Femur (tissue), 1 donor: ENCODE measurements at regions not wholly inside any gene's neighbourhood (a gene's known extent, or its start where the extent isn't known, plus 50 kb on each side); places are given as distances from the start of the nearest gene placed in this dataset.

Experiments
- DNase-seq: peaks from one replicate; pipeline ENCODE4 v3.0.0-alpha.2; 2017

GRCh38 chr13:85068231-85068630 is 731.0 kb downstream of the SLITRK6 start:
- no peak for DNase-seq

DNA sequence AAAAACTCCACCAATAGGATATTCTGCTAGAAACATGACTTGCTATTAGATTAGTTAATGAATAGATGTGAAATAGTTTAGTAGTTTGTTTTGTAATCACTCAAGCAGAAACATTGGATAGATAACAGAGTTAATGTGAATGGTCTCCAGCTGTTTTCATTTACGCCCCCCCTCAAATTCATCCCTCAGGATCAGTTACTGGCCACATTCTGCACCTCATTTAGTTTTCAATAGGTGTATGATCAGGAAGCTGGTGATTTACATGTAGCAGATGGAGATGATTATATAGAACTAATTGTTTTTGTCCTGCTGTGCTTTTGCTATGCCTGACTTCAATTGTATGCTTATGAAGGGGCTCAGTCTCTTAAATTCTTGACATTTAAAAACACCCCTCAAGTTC is 759.0 kb downstream of the SLITRK6 start:
- no peak for DNase-seq

DNA sequence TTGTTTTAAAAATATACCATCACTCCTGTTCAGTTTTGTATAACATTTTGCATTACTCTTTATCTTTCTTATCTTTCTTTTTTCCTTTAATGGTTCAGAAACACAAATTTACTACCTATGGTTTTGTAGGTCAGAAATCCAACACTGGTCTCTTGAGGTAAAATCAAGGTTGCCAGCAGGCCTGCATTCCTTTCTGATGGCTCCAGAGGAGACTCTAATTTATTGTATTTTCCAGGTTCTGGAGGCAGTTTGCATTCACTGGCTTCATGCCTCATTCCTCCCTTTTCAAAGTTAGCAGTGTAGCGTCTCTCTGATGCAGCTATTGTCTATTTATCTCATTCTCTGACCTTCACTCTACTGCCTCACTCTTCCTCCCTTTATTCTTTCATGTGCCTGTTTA is 767.4 kb downstream of the SLITRK6 start:
- DNase-seq: no peak

DNA sequence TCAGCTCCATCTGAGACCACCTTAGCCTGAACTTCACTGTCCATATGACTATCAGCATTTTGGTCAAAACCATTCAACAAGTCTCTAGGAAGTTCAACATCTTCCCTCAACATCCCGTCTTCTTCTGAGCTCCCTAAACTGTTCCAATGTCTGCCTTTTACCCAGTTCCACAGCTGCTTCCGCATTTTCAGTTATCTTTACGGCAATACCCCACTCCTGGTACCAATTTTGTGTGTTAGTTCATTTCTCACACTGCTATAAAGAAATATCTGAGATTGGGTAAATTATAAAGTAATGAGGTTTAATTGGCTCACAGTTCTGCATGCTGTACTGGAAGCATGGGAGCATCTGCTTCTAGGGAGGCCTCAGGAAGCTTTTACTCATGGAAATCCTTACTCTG is 771.2 kb downstream of the SLITRK6 start:
- DNase-seq: no peak

GRCh38 chr13:85019121-85019520 is 780.1 kb downstream of the SLITRK6 start:
- DNase-seq: no peak

DNA sequence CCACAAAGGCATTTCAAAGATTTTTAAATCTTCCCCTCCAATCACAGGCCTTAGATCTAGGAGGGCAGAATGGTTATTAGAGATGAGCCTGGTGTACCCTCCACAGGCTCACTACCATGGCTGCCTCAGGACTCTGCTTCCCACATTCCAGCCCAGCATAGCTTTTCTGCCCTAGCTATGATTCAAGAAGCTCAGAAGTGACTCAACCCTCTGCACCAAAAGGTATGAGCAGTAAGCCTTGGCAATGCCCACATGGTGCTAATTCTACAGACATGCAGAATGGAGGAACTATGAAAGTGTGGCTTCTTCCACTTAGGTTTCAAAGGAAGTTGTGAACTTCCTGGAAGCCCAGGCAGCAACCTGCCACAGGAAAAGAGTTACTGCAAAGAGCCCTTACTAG is 786.2 kb downstream of the SLITRK6 start:
- no peak for DNase-seq

GRCh38 chr13:85009447-85009846 is 789.8 kb downstream of the SLITRK6 start:
- DNase-seq: no peak

DNA sequence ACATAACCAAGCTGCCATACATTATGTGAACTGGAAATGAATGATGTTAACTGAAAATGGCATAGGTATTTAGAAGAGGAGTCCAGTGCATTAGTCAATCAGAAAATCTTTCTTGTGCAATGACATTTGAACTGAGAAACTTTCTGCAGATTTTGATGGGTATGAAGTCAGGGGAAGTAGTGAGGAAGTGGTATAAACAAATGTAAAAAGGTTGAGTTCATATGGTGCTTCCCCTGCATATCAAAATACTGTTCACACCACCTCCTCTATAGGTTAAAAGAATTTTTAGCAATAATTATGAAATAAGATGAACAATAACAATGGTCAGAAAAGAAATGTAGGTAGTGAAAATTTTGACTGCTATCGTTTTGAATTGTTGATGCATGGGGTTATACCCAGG is 800.0 kb downstream of the SLITRK6 start:
- DNase-seq: no peak

- DNase-seq: no peak
These were observed 800.5 kb downstream of the SLITRK6 start for GRCh38 chr13:84998681-84999080.

- no peak for DNase-seq
These were observed 801.4 kb downstream of the SLITRK6 start for GRCh38 chr13:84997858-84998257.

- DNase-seq: no peak
These were observed 804.6 kb downstream of the SLITRK6 start for GRCh38 chr13:84994582-84994981.

GRCh38 chr13:84985860-84986259 is 813.4 kb downstream of the SLITRK6 start:
- DNase-seq: no peak

- no peak for DNase-seq
These were observed 815.9 kb downstream of the SLITRK6 start for GRCh38 chr13:84983321-84983720.

GRCh38 chr13:84980571-84980970 is 818.6 kb downstream of the SLITRK6 start:
- no peak for DNase-seq

DNA sequence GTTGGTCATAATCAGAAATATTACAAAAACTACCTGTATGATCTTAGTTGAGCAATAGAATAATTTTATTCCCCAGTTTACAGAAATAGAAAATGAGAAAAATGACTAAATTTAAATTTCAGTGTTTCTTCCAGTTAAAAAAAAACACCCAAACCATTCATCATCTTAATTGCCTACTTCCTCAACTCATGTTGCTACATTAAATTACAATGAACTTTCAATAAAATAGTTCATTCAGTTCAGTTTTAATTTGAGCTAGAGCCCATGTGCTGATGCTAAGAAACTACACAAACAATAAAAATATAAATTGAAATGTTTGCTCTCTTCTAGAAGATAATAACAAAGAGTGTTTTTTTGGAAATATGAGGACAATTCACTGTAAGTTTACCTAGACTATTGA is 820.4 kb downstream of the SLITRK6 start:
- no peak for DNase-seq

GRCh38 chr13:84973661-84974060 is 825.6 kb downstream of the SLITRK6 start:
- no peak for DNase-seq

- DNase-seq: no peak
These were observed 826.3 kb downstream of the SLITRK6 start for GRCh38 chr13:84972907-84973306.

GRCh38 chr13:84962849-84963248 is 836.4 kb downstream of the SLITRK6 start:
- no peak for DNase-seq

DNA sequence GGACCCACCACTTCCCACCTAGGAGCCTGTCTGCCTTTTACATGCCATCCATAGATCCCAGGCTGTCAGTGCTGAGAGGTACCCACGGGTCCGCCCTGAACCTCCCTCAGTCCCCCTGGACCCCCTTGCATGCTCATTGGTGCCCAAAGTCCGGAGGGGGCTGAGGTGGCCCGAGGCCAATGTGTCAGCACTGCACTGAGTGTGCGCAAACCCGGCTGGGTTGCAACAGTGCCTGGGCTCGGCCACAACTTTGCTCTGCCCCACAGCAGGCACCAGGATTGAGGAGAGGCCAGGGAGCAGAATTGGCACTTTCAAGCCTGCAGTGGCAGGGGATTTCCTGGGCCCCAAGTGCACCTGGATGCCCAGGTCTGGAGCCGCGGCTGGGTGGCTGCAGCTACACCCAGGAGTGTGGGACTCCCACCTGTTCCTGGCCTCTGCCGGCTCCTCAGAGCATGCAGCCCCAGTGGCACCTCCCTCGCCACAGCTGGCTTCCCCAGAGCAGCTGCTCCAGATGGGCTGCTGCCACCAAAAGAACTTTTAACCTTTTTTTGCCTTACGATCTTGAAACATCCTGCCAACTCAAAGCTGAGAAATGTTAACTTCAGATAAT is 837.0 kb downstream of the SLITRK6 start:
- no peak for DNase-seq

- DNase-seq: no peak
These were observed 838.2 kb downstream of the SLITRK6 start for GRCh38 chr13:84961023-84961422.

- DNase-seq: no peak
These were observed 839.4 kb downstream of the SLITRK6 start for GRCh38 chr13:84959818-84960217.

GRCh38 chr13:84954636-84955035 is 844.6 kb downstream of the SLITRK6 start:
- DNase-seq: no peak

DNA sequence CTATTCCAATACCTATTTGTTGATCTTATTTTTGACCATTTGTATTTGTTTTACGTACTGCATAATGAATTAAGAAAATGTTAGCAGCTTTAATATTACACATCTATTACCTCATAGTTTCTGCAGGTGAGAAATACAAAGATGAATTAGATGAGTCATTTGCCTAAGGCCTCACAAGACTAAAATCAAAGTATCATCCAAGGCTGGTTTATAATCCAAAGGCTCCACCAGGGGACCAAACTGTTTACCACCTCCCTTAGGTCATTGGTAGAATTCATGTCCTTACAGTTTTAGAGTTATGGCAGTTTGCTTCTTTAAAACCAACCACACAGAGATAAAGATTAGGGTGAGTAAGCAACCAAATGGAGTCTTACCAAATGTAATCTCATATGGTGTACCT is 848.1 kb downstream of the SLITRK6 start:
- DNase-seq: no peak

DNA sequence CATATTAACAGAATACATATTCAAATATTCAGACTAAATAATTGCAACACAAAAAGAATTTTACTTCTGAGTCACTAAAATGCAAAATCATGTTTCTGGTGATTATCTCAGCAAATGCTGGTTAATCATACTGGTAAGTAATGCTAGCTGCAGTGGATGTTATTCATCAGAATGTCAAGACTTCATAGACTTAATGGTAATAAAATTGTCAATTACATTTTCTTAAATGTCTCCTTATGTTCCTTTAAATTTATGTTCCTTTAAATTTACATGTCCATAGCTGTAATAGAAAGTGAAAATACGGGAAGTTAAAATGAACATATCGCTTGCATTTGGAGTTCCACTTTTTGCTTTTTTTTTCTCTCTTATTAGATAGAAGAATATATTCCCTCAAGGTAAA is 853.0 kb downstream of the SLITRK6 start:
- no peak for DNase-seq

DNA sequence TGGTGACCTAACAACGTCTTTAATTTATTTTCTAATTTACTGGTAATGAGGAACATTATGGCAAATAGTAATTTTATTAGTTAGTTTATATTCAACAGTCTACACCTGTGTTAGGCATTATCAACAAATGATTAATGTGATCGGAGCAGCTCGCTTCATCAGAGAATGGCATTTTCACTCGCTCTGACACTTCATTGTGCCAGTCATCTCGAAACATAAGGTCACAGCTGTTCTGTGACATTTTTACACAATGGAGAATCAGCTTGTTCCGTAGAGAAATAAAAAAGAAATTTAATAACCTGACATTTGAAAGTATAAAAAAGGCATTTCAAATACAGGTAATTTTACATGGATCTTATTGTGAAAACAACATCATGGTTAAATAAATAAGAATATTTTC is 858.4 kb downstream of the SLITRK6 start:
- no peak for DNase-seq

DNA sequence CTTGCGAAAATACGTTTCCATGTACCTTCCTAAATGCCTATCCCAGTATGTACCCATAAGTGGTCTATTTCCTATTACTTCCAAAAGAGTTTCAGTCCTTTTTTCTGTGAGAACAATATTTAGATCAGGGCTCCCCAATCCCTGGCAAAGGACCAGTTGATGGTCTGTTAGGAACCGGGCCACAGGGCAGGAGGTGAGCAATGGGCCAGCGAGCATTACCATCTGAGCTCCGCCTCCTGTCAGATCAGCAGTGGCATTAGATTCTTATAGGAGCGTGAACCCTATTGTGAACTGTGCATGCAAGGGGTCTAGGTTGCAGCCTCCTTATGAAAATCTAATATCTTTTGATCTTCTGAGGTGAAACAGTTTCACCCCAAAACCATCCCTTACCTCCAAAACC is 859.1 kb downstream of the SLITRK6 start:
- DNase-seq: no peak
